CD4-positive, alpha-beta T cell (primary cell): ENCODE measurements at regions not wholly inside any gene's neighbourhood (a gene's known extent, or its start where the extent isn't known, plus 50 kb on each side); places are given as distances from the start of the nearest gene placed in this dataset.

Experiments
- ATAC-seq: fragments of 200-7000 bp; cut with Tn5 transposase; one replicate; pipeline ENCODE4 v1.10.0; 2022; ENCODE audit warnings: mild to moderate bottlenecking; ENCODE audit not compliant: poor library complexity
- CTCF ChIA-PET: fragments of 350-600 bp; sonication (Branson Sonifier 250); formaldehyde crosslinking; loops from one replicate; lab custom pipeline; 2021; ENCODE audit warnings: antibody characterized with exemption, inconsistent platforms; lab: Charles Lee
- POLR2A ChIA-PET: fragments of 350-600 bp; sonication (Branson Sonifier 250); formaldehyde crosslinking; loops from one replicate; lab custom pipeline; 2021; ENCODE audit warnings: antibody characterized with exemption, inconsistent platforms; lab: Charles Lee
- DNase-seq, 14 experiments: peaks; one replicate each; pipeline ENCODE4 v3.0.0-alpha.2; 2013 to 2020; ENCODE audit warnings: mixed read lengths in 2 of 14
- H3K27ac ChIP-seq, 2 donors: one replicate each; pipeline versions ENCODE4 v1.5.1 to v1.7.0; 2013; ENCODE audit warnings: low read length in 2 of 2, low read depth in 1 of 2, mild to moderate bottlenecking in 1 of 2
- H3K27me3 ChIP-seq, 2 experiments: 1 replicate in 1 of 2; 2 replicates in 1 of 2; pipeline versions ENCODE4 v1.6.1 to v1.7.0; 2013; ENCODE audit warnings: low read length in 2 of 2, control low read depth in 1 of 2, mild to moderate bottlenecking in 1 of 2, moderate library complexity in 1 of 2; ENCODE audit not compliant: insufficient read depth in 2 of 2, control insufficient read depth in 1 of 2
- H3K36me3 ChIP-seq: one replicate; pipeline ENCODE4 v1.6.1; 2013; ENCODE audit warnings: low read length, control low read depth; ENCODE audit not compliant: insufficient read depth
- H3K4me1 ChIP-seq: one replicate; pipeline ENCODE4 v1.6.1; 2013; ENCODE audit warnings: low read length, control low read depth; ENCODE audit not compliant: insufficient read depth
- H3K4me3 ChIP-seq: one replicate; pipeline ENCODE4 v1.5.1; 2013; ENCODE audit warnings: mild to moderate bottlenecking, low read length, moderate library complexity
- H3K9me3 ChIP-seq, 2 experiments: 1 replicate in 1 of 2; 2 replicates in 1 of 2; pipeline versions ENCODE4 v1.6.1 to v1.7.0; 2013; ENCODE audit warnings: low read length in 2 of 2, mild to moderate bottlenecking in 2 of 2, control low read depth in 1 of 2, moderate library complexity in 1 of 2; ENCODE audit not compliant: control insufficient read depth in 1 of 2, insufficient read depth in 1 of 2
- H3K27ac Mint-ChIP-seq: one replicate; pipeline ENCODE4 v1.8.0; 2020; ENCODE audit warnings: mixed read lengths
- H3K27me3 Mint-ChIP-seq: one replicate; pipeline ENCODE4 v1.8.0; 2021; ENCODE audit warnings: mixed read lengths
- H3K36me3 Mint-ChIP-seq: one replicate; pipeline ENCODE4 v1.8.0; 2021; ENCODE audit warnings: low read depth, mixed read lengths
- H3K4me1 Mint-ChIP-seq: one replicate; pipeline ENCODE4 v1.8.0; 2021; ENCODE audit warnings: low read depth, mixed read lengths
- H3K4me3 Mint-ChIP-seq: one replicate; pipeline ENCODE4 v1.8.0; 2020; ENCODE audit warnings: mild to moderate bottlenecking, mixed read lengths
- H3K9me3 Mint-ChIP-seq: one replicate; pipeline ENCODE4 v1.8.0; 2020; ENCODE audit warnings: mixed read lengths
- CTCF ChIP-seq: fragments of 200-600 bp; IDR thresholded peaks from one replicate; pipeline ENCODE4 v1.8.0; 2022; ENCODE audit warnings: antibody characterized with exemption, mild to moderate bottlenecking
- intact Hi-C, 2 experiments: fragments of 100-400 bp; cut with DNase I in 1 of 2; cut with micrococcal nuclease in 1 of 2; formaldehyde crosslinking; loops; one replicate each; pipeline versions ENCODE4 v1.15.1 to v1.9.0; 2023 to 2025; cut with DNase I, micrococcal nuclease

- H3K9me3 Mint-ChIP-seq, result no peaks in the 10 kb centered on the region
- no peak overlapping the region for H3K4me3 Mint-ChIP-seq
- no peaks in the 10 kb centered on the region for H3K4me1 Mint-ChIP-seq
- Histone ChIP-seq H3K4me3 (no peak overlapping the region), H3K4me1 (no peaks in the 10 kb centered on the region), H3K27ac (no peak overlapping the region), H3K27me3 (peaks cover 0 to 3% of the 10 kb centered on the region in 2 experiments), H3K9me3 (no peaks in the 10 kb centered on the region), H3K36me3 (no peaks in the 10 kb centered on the region)
- no peaks in the 10 kb centered on the region for H3K36me3 Mint-ChIP-seq
- intact Hi-C loops, result no loop called here
- peaks cover 13% of the 10 kb centered on the region for H3K27me3 Mint-ChIP-seq
- DNase-seq (no peak), ATAC-seq (no peak)
- no peak overlapping the region for H3K27ac Mint-ChIP-seq
- CTCF ChIA-PET, result no interaction called here
- POLR2A ChIA-PET, result no interaction called here
- no peak for TF ChIP-seq CTCF
Observed at GRCh38 chr5:87004101-87004500, 263.6 kb upstream of the RASA1 start.

- Mint-ChIP-seq H3K4me1 (no peaks in the 10 kb centered on the region), H3K4me3 (no peak overlapping the region), H3K27me3 (no peaks in the 10 kb centered on the region), H3K9me3 (no peaks in the 10 kb centered on the region), H3K36me3 (no peaks in the 10 kb centered on the region), H3K27ac (no peak overlapping the region)
- DNase-seq (no peak), ATAC-seq (no peak)
- ChIA-PET POLR2A (no interaction called here), CTCF (no interaction called here)
- no peaks in the 10 kb centered on the region for H3K9me3 ChIP-seq
- H3K4me1 ChIP-seq, result no peaks in the 10 kb centered on the region
- H3K27ac ChIP-seq, result no peak overlapping the region
- TF ChIP-seq CTCF, result no peak
- H3K4me3 ChIP-seq, result no peak overlapping the region
- no peaks in the 10 kb centered on the region for H3K27me3 ChIP-seq
- intact Hi-C loops, result no loop called here
- no peaks in the 10 kb centered on the region for H3K36me3 ChIP-seq
Observed at GRCh38 chr5:87007737-87008136, 259.9 kb upstream of the RASA1 start.

GRCh38 chr5:87008751-87009560 lies 258.7 kb upstream of the RASA1 start:
- Mint-ChIP-seq H3K4me1 (no peaks in the 10 kb centered on the region), H3K27ac (no peak overlapping the region), H3K4me3 (no peak overlapping the region), H3K27me3 (no peaks in the 10 kb centered on the region), H3K9me3 (no peaks in the 10 kb centered on the region), H3K36me3 (no peaks in the 10 kb centered on the region)
- H3K9me3 ChIP-seq, result no peaks in the 10 kb centered on the region
- no peaks in the 10 kb centered on the region for H3K4me1 ChIP-seq
- no peaks in the 10 kb centered on the region for H3K36me3 ChIP-seq
- ATAC-seq (no peak), DNase-seq (no peak)
- no peak overlapping the region for H3K27ac ChIP-seq
- H3K4me3 ChIP-seq, result no peak overlapping the region
- ChIA-PET POLR2A (no interaction called here), CTCF (no interaction called here)
- no peaks in the 10 kb centered on the region for H3K27me3 ChIP-seq
- intact Hi-C loops, result no loop called here
- no peak for TF ChIP-seq CTCF
